ENCODE measurements at regions not wholly inside any gene's neighbourhood (a gene's known extent, or its start where the extent isn't known, plus 50 kb on each side); places are given as distances from the start of the nearest gene placed in this dataset.

DNA sequence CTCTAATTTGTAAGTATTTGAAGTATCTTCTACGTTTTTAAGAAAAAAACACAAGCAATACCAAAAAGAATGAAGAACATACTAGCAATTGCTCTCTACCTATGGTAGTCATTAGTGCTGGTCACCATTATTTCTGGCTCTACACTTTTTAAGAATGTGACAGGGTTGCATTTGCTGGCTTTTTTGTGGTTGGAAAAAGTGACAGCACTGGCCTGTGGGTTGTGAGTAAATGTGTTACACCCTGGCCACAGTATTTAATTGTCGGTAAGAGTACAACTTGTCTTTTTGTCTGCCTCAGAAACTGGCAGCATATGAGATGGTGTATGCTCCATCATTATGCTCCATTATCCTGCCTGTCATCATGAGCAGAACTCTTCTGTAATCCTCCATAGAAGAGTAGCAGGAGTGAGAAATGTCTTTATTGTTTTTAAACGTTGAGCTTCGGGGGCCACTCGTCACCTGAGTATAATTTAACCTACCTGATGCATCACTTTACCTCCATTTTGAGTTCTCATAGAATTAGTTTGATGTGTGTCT lies 449.8 kb downstream of the ISL1 start:
- H3K27ac Mint-ChIP-seq (ENCODE audit: unreplicated experiment): no peak overlapping the region
- DNase-seq (ENCODE audit: low read depth) (no peak), FAIRE-seq (no peak)
- H3K27me3 ChIP-seq (ENCODE audit: insufficient read depth, low read length): no peaks in the 10 kb centered on the region
- H3K4me3 ChIP-seq (ENCODE audit: insufficient read depth, low read depth, low read length): no peak overlapping the region
- no peaks in the 10 kb centered on the region for H3K9me3 Mint-ChIP-seq (ENCODE audit: unreplicated experiment)
- no peak overlapping the region for H3K4me2 ChIP-seq (ENCODE audit: low read length)
- H3K9ac ChIP-seq (ENCODE audit: low read length): no peak overlapping the region
- no peak overlapping the region for H2AFZ ChIP-seq (ENCODE audit: low read depth, low read length)
- no peaks in the 10 kb centered on the region for H3K36me3 ChIP-seq (ENCODE audit: insufficient read depth, low read length)
- H4K20me1 ChIP-seq (ENCODE audit: insufficient read depth, low read length): no peaks in the 10 kb centered on the region
- no peaks in the 10 kb centered on the region for H3K9me3 ChIP-seq (ENCODE audit: insufficient read depth, low read depth, low read length)
- H3K4me1 ChIP-seq (ENCODE audit: insufficient read depth, low read length): no peaks in the 10 kb centered on the region
- H3K27ac ChIP-seq (ENCODE audit: low read depth, low read length): no peak overlapping the region
- H3K36me3 Mint-ChIP-seq (ENCODE audit: low read depth, unreplicated experiment): no peaks in the 10 kb centered on the region
- TF ChIP-seq EZH2 (IDR thresholded peaks at IDR 0.05; ENCODE audit: insufficient read depth, low read length): no peak
- TF ChIP-seq, protein P1, sequence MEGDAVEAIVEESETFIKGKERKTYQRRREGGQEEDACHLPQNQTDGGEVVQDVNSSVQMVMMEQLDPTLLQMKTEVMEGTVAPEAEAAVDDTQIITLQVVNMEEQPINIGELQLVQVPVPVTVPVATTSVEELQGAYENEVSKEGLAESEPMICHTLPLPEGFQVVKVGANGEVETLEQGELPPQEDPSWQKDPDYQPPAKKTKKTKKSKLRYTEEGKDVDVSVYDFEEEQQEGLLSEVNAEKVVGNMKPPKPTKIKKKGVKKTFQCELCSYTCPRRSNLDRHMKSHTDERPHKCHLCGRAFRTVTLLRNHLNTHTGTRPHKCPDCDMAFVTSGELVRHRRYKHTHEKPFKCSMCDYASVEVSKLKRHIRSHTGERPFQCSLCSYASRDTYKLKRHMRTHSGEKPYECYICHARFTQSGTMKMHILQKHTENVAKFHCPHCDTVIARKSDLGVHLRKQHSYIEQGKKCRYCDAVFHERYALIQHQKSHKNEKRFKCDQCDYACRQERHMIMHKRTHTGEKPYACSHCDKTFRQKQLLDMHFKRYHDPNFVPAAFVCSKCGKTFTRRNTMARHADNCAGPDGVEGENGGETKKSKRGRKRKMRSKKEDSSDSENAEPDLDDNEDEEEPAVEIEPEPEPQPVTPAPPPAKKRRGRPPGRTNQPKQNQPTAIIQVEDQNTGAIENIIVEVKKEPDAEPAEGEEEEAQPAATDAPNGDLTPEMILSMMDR (IDR thresholded peaks at IDR 0.05; ENCODE audit: insufficient read depth, low read depth, low read length): no peak
- no peak overlapping the region for H3K4me3 Mint-ChIP-seq (ENCODE audit: unreplicated experiment)
- no peaks in the 10 kb centered on the region for H3K27me3 Mint-ChIP-seq (ENCODE audit: low read depth, unreplicated experiment)
- peaks cover 25% of the 10 kb centered on the region for H3K4me1 Mint-ChIP-seq (ENCODE audit: low read depth, unreplicated experiment)
- H3K79me2 ChIP-seq (ENCODE audit: insufficient read depth, low read length): no peaks in the 10 kb centered on the region

DNA sequence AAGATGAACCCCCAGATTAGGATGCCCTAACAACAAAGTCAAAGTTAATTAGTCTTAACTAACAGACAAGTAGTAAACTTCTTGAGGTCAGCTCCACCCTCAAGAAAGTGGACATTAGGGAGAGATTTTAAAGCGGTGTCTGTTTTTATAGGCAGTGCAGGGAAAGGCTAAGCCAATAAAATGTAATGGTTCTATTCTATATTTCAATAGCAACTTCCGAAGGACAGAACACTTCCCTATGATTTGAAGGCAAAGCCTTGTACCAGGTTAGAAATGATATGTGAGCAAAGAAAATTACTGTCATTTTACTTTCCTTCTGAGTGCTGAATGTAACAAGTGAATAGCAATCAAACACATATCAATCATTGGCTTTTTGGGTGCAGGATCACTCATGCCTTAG lies 455.2 kb downstream of the ISL1 start:
- Mint-ChIP-seq H3K27me3 (ENCODE audit: low read depth, unreplicated experiment) (no peaks in the 10 kb centered on the region), H3K27ac (ENCODE audit: unreplicated experiment) (no peak overlapping the region), H3K9me3 (ENCODE audit: unreplicated experiment) (no peaks in the 10 kb centered on the region), H3K36me3 (ENCODE audit: low read depth, unreplicated experiment) (no peaks in the 10 kb centered on the region), H3K4me3 (ENCODE audit: unreplicated experiment) (no peak overlapping the region), H3K4me1 (ENCODE audit: low read depth, unreplicated experiment) (no peaks in the 10 kb centered on the region)
- Histone ChIP-seq H3K27me3 (ENCODE audit: insufficient read depth, low read length) (no peaks in the 10 kb centered on the region), H3K4me2 (ENCODE audit: low read length) (no peak overlapping the region), H3K27ac (ENCODE audit: low read depth, low read length) (no peak overlapping the region), H3K9me3 (ENCODE audit: insufficient read depth, low read depth, low read length) (no peaks in the 10 kb centered on the region), H3K79me2 (ENCODE audit: insufficient read depth, low read length) (no peaks in the 10 kb centered on the region), H3K36me3 (ENCODE audit: insufficient read depth, low read length) (no peaks in the 10 kb centered on the region), H3K4me3 (ENCODE audit: insufficient read depth, low read depth, low read length) (no peak overlapping the region), H3K4me1 (ENCODE audit: insufficient read depth, low read length) (no peaks in the 10 kb centered on the region), H2AFZ (ENCODE audit: low read depth, low read length) (no peak overlapping the region), H3K9ac (ENCODE audit: low read length) (no peak overlapping the region), H4K20me1 (ENCODE audit: insufficient read depth, low read length) (no peaks in the 10 kb centered on the region)
- FAIRE-seq (no peak), DNase-seq (ENCODE audit: low read depth) (no peak)
- TF ChIP-seq, protein P1 (IDR thresholded peaks at IDR 0.05; ENCODE audit: insufficient read depth, low read depth, low read length): no peak
- no peak for TF ChIP-seq EZH2 (IDR thresholded peaks at IDR 0.05; ENCODE audit: insufficient read depth, low read length)

DNA sequence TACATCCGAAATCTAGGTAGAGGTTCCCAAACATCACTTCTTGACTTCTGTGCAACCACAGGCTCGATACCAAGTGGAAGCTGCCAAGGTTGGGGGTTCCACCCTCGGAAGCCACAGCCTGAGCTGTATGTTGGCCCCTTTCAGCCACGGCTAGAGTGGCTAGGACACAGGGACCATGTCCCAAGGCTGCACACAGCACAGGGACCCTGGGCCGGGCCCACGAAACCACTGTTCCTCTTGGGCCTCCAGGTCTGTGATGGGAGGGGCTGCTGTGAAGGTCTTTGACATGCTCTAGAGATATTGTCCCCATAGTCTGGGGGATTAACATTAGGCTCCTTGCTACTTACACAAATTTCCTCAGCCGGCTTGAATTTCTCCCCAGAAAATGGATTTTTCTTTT lies 460.6 kb downstream of the ISL1 start:
- TF ChIP-seq, protein P1 (IDR thresholded peaks at IDR 0.05; ENCODE audit: insufficient read depth, low read depth, low read length): no peak
- no peak for TF ChIP-seq EZH2 (IDR thresholded peaks at IDR 0.05; ENCODE audit: insufficient read depth, low read length)
- no peaks in the 10 kb centered on the region for H3K36me3 ChIP-seq (ENCODE audit: insufficient read depth, low read length)
- FAIRE-seq (no peak), DNase-seq (ENCODE audit: low read depth) (no peak)
- H3K27ac ChIP-seq (ENCODE audit: low read depth, low read length): no peak overlapping the region
- Mint-ChIP-seq H3K4me1 (ENCODE audit: low read depth, unreplicated experiment) (no peaks in the 10 kb centered on the region), H3K27ac (ENCODE audit: unreplicated experiment) (no peak overlapping the region), H3K27me3 (ENCODE audit: low read depth, unreplicated experiment) (peaks cover 1% of the 10 kb centered on the region), H3K36me3 (ENCODE audit: low read depth, unreplicated experiment) (no peaks in the 10 kb centered on the region), H3K9me3 (ENCODE audit: unreplicated experiment) (no peaks in the 10 kb centered on the region), H3K4me3 (ENCODE audit: unreplicated experiment) (no peak overlapping the region)
- H3K79me2 ChIP-seq (ENCODE audit: insufficient read depth, low read length): no peaks in the 10 kb centered on the region
- peaks cover 3% of the 10 kb centered on the region for H3K9me3 ChIP-seq (ENCODE audit: insufficient read depth, low read depth, low read length)
- no peak overlapping the region for H3K4me3 ChIP-seq (ENCODE audit: insufficient read depth, low read depth, low read length)
- H3K27me3 ChIP-seq (ENCODE audit: insufficient read depth, low read length): no peaks in the 10 kb centered on the region
- H3K4me1 ChIP-seq (ENCODE audit: insufficient read depth, low read length): no peaks in the 10 kb centered on the region
- no peak overlapping the region for H3K4me2 ChIP-seq (ENCODE audit: low read length)
- H3K9ac ChIP-seq (ENCODE audit: low read length): no peak overlapping the region
- no peak overlapping the region for H2AFZ ChIP-seq (ENCODE audit: low read depth, low read length)
- no peaks in the 10 kb centered on the region for H4K20me1 ChIP-seq (ENCODE audit: insufficient read depth, low read length)

Data from astrocyte (in vitro differentiated cells and primary cell).